OCI-LY1 (cell line): ENCODE measurements at regions not wholly inside any gene's neighbourhood (a gene's known extent, or its start where the extent isn't known, plus 50 kb on each side); places are given as distances from the start of the nearest gene placed in this dataset.
"Not testable (repeated sequence)": the region's sequence is repeated elsewhere in the genome, so short reads cannot be mapped to it uniquely, and the experiment has no call there.

Experiments
- EZH2 ChIP-seq: fragments of 200-600 bp; sonication (generic), shearing (Covaris generic); IDR thresholded peaks from 2 replicates; pipeline ENCODE4 v1.8.0; 2017; ENCODE audit warnings: borderline replicate concordance, mixed run types, mild to moderate bottlenecking, antibody characterized with exemption, low read length, moderate library complexity, mixed read lengths
- TF ChIP-seq, protein P1 (sequence below): fragments of 200-600 bp; sonication (generic), shearing (Covaris generic); IDR thresholded peaks from 2 replicates; pipeline ENCODE4 v1.5.1; 2017; ENCODE audit warnings: mild to moderate bottlenecking, antibody characterized with exemption, low read length, moderate library complexity, mixed read lengths

DNA sequence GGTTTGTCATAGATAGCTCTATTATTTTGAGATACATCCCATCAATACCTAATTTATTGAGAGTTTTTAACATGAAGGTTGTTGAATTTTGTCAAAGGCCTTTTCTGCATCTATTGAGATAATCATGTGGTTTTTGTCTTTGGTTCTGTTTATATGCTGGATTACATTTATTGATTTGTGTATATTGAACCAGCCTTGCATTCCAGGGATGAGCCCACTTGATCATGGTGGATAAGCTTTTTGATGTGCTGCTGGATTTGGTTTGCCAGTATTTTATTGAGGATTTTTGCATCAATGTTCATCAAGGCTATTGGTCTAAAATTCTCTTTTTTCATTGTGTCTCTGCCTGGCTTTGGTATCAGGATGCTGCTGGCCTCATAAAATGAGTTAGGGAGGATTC is 61.8 kb upstream of the PTPDC1 start:
- TF ChIP-seq, protein P1, sequence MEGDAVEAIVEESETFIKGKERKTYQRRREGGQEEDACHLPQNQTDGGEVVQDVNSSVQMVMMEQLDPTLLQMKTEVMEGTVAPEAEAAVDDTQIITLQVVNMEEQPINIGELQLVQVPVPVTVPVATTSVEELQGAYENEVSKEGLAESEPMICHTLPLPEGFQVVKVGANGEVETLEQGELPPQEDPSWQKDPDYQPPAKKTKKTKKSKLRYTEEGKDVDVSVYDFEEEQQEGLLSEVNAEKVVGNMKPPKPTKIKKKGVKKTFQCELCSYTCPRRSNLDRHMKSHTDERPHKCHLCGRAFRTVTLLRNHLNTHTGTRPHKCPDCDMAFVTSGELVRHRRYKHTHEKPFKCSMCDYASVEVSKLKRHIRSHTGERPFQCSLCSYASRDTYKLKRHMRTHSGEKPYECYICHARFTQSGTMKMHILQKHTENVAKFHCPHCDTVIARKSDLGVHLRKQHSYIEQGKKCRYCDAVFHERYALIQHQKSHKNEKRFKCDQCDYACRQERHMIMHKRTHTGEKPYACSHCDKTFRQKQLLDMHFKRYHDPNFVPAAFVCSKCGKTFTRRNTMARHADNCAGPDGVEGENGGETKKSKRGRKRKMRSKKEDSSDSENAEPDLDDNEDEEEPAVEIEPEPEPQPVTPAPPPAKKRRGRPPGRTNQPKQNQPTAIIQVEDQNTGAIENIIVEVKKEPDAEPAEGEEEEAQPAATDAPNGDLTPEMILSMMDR = not testable (repeated sequence)
- not testable (repeated sequence) for TF ChIP-seq EZH2
